GM21528 (cell line): ENCODE measurements at regions not wholly inside any gene's neighbourhood (a gene's known extent, or its start where the extent isn't known, plus 50 kb on each side); places are given as distances from the start of the nearest gene placed in this dataset.

Source experiments
- ATAC-seq: cut with Tn5 transposase; IDR thresholded peaks from one replicate; pipeline ENCODE4 v1.9.1; 2021; ENCODE audit warnings: mild to moderate bottlenecking, moderate library complexity; ENCODE audit not compliant: unreplicated experiment, low FRiP score

DNA sequence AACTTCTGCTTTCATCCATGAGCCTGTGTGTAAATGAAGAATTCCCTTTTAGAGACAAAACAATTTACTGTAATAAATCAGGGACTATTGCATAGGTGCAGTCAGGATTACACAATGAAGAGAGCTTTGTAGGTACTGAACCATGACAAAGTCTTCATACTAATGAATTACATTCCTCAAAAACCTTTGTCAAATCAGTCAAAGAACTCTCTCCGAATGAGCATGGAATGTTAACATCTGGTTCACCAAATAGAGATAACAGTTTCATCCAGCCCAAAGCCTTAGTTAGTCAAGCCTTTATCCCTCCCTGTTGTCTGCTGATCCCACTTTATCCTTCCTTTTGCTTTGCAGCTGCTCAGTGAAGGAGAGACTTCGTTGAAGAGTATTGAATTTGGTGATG is 62.9 kb upstream of the DMRTA1 start:
- ATAC-seq = no peak

DNA sequence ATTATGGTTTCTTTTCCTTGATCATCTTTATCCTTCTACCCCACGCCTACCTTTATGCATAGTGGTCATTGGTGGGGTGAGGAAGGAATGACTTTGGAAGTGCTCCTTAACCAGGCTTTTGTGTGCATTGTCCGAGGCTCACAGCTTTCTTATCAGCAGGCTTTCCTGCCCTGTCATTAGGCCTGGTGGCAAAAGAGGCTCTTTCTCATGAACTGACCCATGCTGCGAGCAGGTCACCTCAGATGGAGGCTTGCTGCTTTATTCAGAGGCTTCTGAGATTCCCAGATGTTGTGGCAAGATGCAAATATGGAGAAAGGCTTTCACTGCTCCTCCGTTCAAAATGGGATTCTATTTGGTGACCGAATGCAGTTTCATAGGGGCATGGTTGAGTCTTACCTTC is 57.4 kb upstream of the DMRTA1 start:
- ATAC-seq = no peak

DNA sequence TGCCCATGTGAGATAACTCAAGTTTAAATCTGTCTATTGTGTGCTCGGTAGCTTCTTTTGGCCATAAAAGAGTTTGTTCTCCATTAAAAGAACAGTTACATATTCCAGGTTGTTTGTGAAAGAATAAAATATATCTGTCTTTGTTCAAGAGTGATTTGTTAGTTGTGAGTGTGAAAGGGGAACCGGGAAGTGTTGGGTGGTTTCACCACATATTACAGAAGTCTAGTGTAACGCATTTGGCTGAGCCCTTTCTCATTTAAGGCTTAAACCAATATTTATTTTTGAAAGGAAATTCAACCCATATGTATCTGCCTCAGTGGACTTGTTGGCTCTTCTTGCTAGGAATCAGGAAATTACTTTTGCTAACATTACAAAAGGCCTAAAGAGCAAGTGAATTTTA is 54.1 kb upstream of the DMRTA1 start:
- ATAC-seq = no peak

DNA sequence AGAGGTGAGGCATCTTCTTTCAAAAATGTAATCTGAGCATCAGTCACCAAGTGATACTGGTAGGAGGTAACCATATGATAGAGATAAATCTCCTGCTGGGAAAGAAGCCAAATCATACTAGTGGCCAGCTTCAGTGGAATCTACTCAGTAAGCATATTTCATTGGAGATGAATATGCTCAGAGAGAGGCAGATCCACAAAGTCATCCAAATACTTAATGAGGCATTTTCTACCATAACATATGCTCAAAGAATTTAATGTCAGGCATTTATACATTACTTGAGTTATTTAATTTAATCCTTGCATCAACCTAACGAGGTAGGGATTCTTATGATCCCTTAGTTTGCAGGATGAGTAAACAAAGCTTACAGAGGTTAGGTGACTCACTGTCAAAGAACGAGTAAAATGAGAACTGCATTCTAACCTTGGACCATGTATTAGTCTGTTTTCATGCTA is 50.9 kb upstream of the DMRTA1 start:
- ATAC-seq = no peak
